NCI-H1694 (cell line): ENCODE measurements at regions not wholly inside any gene's neighbourhood (a gene's known extent, or its start where the extent isn't known, plus 50 kb on each side); places are given as distances from the start of the nearest gene placed in this dataset.
"Not testable (repeated sequence)": the region's sequence is repeated elsewhere in the genome, so short reads cannot be mapped to it uniquely, and the experiment has no call there.

Source experiments
- DNase-seq: peaks from one replicate; lab custom pipeline; 2025; lab: John Stamatoyannopoulos, UW

- no peak for DNase-seq
These were observed 180.0 kb upstream of the ANK3 start for GRCh38 chr10:60569681-60570080.

- DNase-seq = no peak
These were observed 176.4 kb upstream of the ANK3 start for GRCh38 chr10:60566096-60566495.

- DNase-seq = no peak
These were observed 175.8 kb upstream of the ANK3 start for GRCh38 chr10:60565492-60565891.

- DNase-seq = no peak
These were observed 174.8 kb upstream of the ANK3 start for GRCh38 chr10:60564475-60564874.

- DNase-seq = no peak
These were observed 170.8 kb upstream of the ANK3 start for GRCh38 chr10:60560451-60560850.

GRCh38 chr10:60555700-60556099 lies 166.0 kb upstream of the ANK3 start:
- no peak for DNase-seq

GRCh38 chr10:60549686-60550085 lies 160.0 kb upstream of the ANK3 start:
- DNase-seq = no peak

- no peak for DNase-seq
These were observed 153.0 kb upstream of the ANK3 start for GRCh38 chr10:60542657-60543056.

GRCh38 chr10:60541451-60541850 lies 151.8 kb upstream of the ANK3 start:
- DNase-seq = no peak

GRCh38 chr10:60537697-60538096 lies 148.0 kb upstream of the ANK3 start:
- DNase-seq = no peak

GRCh38 chr10:60536529-60537114 lies 146.9 kb upstream of the ANK3 start:
- DNase-seq = no peak

- no peak for DNase-seq
These were observed 145.8 kb upstream of the ANK3 start for GRCh38 chr10:60535427-60535826.

GRCh38 chr10:60534761-60535389 lies 145.2 kb upstream of the ANK3 start:
- DNase-seq = no peak

- DNase-seq = no peak
These were observed 143.2 kb upstream of the ANK3 start for GRCh38 chr10:60532696-60533468.

GRCh38 chr10:60531006-60531405 lies 141.3 kb upstream of the ANK3 start:
- DNase-seq = no peak

- no peak for DNase-seq
These were observed 138.0 kb upstream of the ANK3 start for GRCh38 chr10:60527676-60528075.

GRCh38 chr10:60525716-60526585 lies 136.3 kb upstream of the ANK3 start:
- DNase-seq = no peak

GRCh38 chr10:60524541-60524940 lies 134.9 kb upstream of the ANK3 start:
- DNase-seq = no peak

GRCh38 chr10:60523371-60523770 lies 133.7 kb upstream of the ANK3 start:
- DNase-seq = not testable (repeated sequence)

GRCh38 chr10:60522617-60523016 lies 132.9 kb upstream of the ANK3 start:
- no peak for DNase-seq

GRCh38 chr10:60521974-60522405 lies 132.3 kb upstream of the ANK3 start:
- no peak for DNase-seq

GRCh38 chr10:60518745-60519144 lies 129.1 kb upstream of the ANK3 start:
- no peak for DNase-seq
